B cell (primary cell): ENCODE measurements at regions not wholly inside any gene's neighbourhood (a gene's known extent, or its start where the extent isn't known, plus 50 kb on each side); places are given as distances from the start of the nearest gene placed in this dataset.

Source experiments
- ATAC-seq: fragments of 200-7000 bp; cut with Tn5 transposase; one replicate; pipeline ENCODE4 v1.10.0; 2021; ENCODE audit warnings: low read depth, mild to moderate bottlenecking, moderate number of reproducible peaks, moderate library complexity
- CTCF ChIA-PET: fragments of 350-600 bp; sonication (Branson Sonifier 250); formaldehyde crosslinking; loops from one replicate; lab custom pipeline; 2021; ENCODE audit warnings: antibody characterized with exemption, inconsistent platforms; lab: Charles Lee
- POLR2A ChIA-PET: fragments of 350-600 bp; sonication (Branson Sonifier 250); formaldehyde crosslinking; loops from one replicate; lab custom pipeline; 2021; ENCODE audit warnings: antibody characterized with exemption; lab: Charles Lee
- DNase-seq: peaks from one replicate; pipeline ENCODE4 v3.0.0; 2013
- H2AFZ ChIP-seq: 2 replicates; pipeline ENCODE4 v1.6.1; 2012; ENCODE audit warnings: mild to moderate bottlenecking, low read depth, low read length; ENCODE audit not compliant: insufficient read depth, poor library complexity, severe bottlenecking
- H3K27ac ChIP-seq, 2 donors: 1 replicate in 1 of 2; 2 replicates in 1 of 2; pipeline ENCODE4 v1.5.1; 2012 to 2013; ENCODE audit warnings: low read length in 2 of 2, mild to moderate bottlenecking in 2 of 2, moderate library complexity in 1 of 2
- H3K27me3 ChIP-seq, 4 experiments: fragments of 200-600 bp in 1 of 4; sonication (generic) in 1 of 4; replicated peaks in 1 of 4; 1 replicate in 2 of 4; 2 replicates in 2 of 4; pipeline versions ENCODE4 v1.6.1 to v1.7.0; 2013 to 2016; ENCODE audit warnings: low read length in 3 of 4, mild to moderate bottlenecking in 2 of 4, mixed read lengths in 1 of 4, moderate library complexity in 1 of 4; ENCODE audit not compliant: insufficient read depth in 4 of 4, control insufficient read depth in 3 of 4; ENCODE audit errors: control extremely low read depth in 1 of 4
- H3K36me3 ChIP-seq, 2 experiments: replicated peaks in 1 of 2; 1 replicate in 1 of 2; 2 replicates in 1 of 2; pipeline versions ENCODE4 v1.6.1 to v1.7.1; 2013; ENCODE audit warnings: low read length in 1 of 2; ENCODE audit not compliant: insufficient read depth in 2 of 2, control insufficient read depth in 1 of 2; ENCODE audit errors: control extremely low read depth in 1 of 2, extremely low read depth in 1 of 2
- H3K4me1 ChIP-seq, 2 donors: fragments of 200-600 bp in 1 of 2; sonication (generic) in 1 of 2; 1 replicate in 1 of 2; 2 replicates in 1 of 2; pipeline versions ENCODE4 v1.5.1 to v1.6.1; 2013 to 2017; ENCODE audit warnings: low read length in 2 of 2; ENCODE audit not compliant: control insufficient read depth in 2 of 2, insufficient read depth in 2 of 2
- H3K4me2 ChIP-seq: replicated peaks from 2 replicates; pipeline ENCODE3; 2012; ENCODE audit warnings: mild to moderate bottlenecking, low read depth, low read length; ENCODE audit not compliant: poor library complexity, severe bottlenecking
- H3K4me3 ChIP-seq, 5 experiments: fragments of 200-600 bp in 1 of 5; sonication (generic) in 1 of 5; 1 replicate in 3 of 5; 2 replicates in 2 of 5; pipeline versions ENCODE4 v1.5.1 to v1.7.0; 2011 to 2016; ENCODE audit warnings: low read length in 4 of 5, mild to moderate bottlenecking in 4 of 5, low read depth in 2 of 5, control low read depth in 1 of 5, moderate library complexity in 1 of 5; ENCODE audit not compliant: insufficient read depth in 1 of 5; ENCODE audit errors: control extremely low read depth in 1 of 5, extremely low read depth in 1 of 5
- H3K79me2 ChIP-seq: fragments of 200-600 bp; sonication (generic); one replicate; pipeline ENCODE4 v1.6.0; 2016; ENCODE audit warnings: low read length; ENCODE audit not compliant: control insufficient read depth, insufficient read depth
- H3K9ac ChIP-seq: fragments of 200-600 bp; sonication (generic); 2 replicates; pipeline ENCODE4 v1.6.1; 2017; ENCODE audit warnings: mild to moderate bottlenecking, low read length, moderate library complexity
- H3K9me3 ChIP-seq, 3 donors: one replicate each; pipeline versions ENCODE4 v1.6.1 to v1.7.1; 2013; ENCODE audit warnings: low read length in 2 of 3; ENCODE audit not compliant: control insufficient read depth in 2 of 3, insufficient read depth in 1 of 3; ENCODE audit errors: control extremely low read depth in 1 of 3
- H4K20me1 ChIP-seq: 2 replicates; pipeline ENCODE4 v1.6.0; 2012; ENCODE audit warnings: mild to moderate bottlenecking, low read length; ENCODE audit not compliant: insufficient read depth, control insufficient read depth, poor library complexity, severe bottlenecking
- H3K27ac Mint-ChIP-seq: one replicate; pipeline ENCODE4 v1.8.0; 2021; ENCODE audit warnings: mixed read lengths
- H3K27me3 Mint-ChIP-seq: one replicate; pipeline ENCODE4 v1.8.0; 2021; ENCODE audit warnings: mixed read lengths
- H3K4me1 Mint-ChIP-seq: one replicate; pipeline ENCODE4 v1.8.0; 2021; ENCODE audit warnings: mixed read lengths
- H3K4me3 Mint-ChIP-seq: one replicate; pipeline ENCODE4 v1.8.0; 2021; ENCODE audit warnings: mixed read lengths
- H3K9me3 Mint-ChIP-seq: one replicate; pipeline ENCODE4 v1.8.0; 2022; ENCODE audit warnings: mixed read lengths; ENCODE audit not compliant: insufficient read depth
- CTCF ChIP-seq: fragments of 200-600 bp; IDR thresholded peaks from one replicate; pipeline ENCODE4 v1.8.0; 2022; ENCODE audit warnings: antibody characterized with exemption, mild to moderate bottlenecking
- EZH2 ChIP-seq: IDR thresholded peaks from 2 replicates; pipeline ENCODE4 v1.6.1; 2012; ENCODE audit warnings: borderline replicate concordance, low read depth, mild to moderate bottlenecking, moderate library complexity, low read length; ENCODE audit not compliant: insufficient read depth, poor library complexity, severe bottlenecking
- WGBS: methylation state at CpG from one replicate; pipeline ENCODE4 v1.1.5; 2013; ENCODE audit warnings: missing lambda C conversion rate; ENCODE audit not compliant: insufficient coverage; 5-methylcytosine and 5-hydroxymethylcytosine counted together
- intact Hi-C: fragments of 100-400 bp; cut with micrococcal nuclease; formaldehyde crosslinking; loops from one replicate; pipeline ENCODE4 v1.10.0; 2022

DNA sequence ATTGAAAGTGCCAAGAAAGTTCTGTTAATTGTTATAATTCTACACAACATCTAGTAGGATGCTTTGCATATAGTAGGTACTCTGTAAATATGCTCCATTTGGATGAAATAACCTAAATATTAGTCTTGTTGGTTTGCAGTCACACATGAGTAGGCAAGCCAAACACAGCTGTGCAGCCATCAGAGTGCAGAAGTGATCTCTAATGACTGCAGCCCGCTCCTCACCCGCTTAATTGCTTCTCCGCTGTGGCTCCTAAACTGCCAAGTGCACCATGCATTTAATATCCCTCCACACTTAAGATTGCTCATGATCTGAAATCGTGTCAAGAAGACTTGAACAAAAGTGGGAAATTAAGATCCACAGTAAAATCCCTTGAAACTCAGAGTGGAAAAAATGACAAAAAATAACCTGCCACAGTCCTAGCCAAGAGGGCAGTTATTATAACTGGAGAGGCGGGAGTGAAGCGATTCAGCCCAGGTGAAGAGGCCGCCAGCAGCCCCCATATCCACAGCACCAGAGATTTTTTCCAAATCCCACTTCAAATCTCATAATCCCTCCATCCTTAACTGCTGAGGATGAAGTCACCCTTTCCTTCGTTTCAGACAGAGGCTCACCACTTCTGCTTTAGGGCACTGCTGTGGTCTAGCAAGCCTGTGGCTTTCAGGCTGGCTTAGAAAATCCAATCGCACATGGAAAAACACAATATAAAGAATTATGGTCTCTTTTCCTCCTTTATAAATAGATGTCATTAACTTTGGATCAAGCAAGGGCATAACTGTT is 69.5 kb downstream of the TMEM30B start:
- Mint-ChIP-seq H3K27ac (no peak overlapping the region), H3K4me3 (no peak overlapping the region), H3K4me1 (no peaks in the 10 kb centered on the region), H3K9me3 (no peaks in the 10 kb centered on the region), H3K27me3 (peaks cover 16% of the 10 kb centered on the region)
- 94% methylated on average over 6 of the region's 9 CpGs for WGBS
- Histone ChIP-seq H3K27me3 (no peaks in the 10 kb centered on the region), H3K9ac (no peak overlapping the region), H3K36me3 (no peaks in the 10 kb centered on the region), H4K20me1 (no peaks in the 10 kb centered on the region), H2AFZ (no peak overlapping the region), H3K27ac (no peak overlapping the region), H3K9me3 (no peaks in the 10 kb centered on the region), H3K4me2 (no peak overlapping the region), H3K4me1 (no peaks in the 10 kb centered on the region), H3K4me3 (no peak overlapping the region), H3K79me2 (no peaks in the 10 kb centered on the region)
- ChIA-PET CTCF (no interaction called here), POLR2A (no interaction called here)
- ATAC-seq (no peak), DNase-seq (no peak)
- intact Hi-C loops: no loop called here
- no peak for TF ChIP-seq EZH2
- no peak for TF ChIP-seq CTCF

- Histone ChIP-seq H3K4me3 (no peak overlapping the region), H2AFZ (no peak overlapping the region), H3K27me3 (peaks cover 0 to 6% (median 0%) of the 10 kb centered on the region in 4 experiments), H3K9ac (no peak overlapping the region), H3K4me1 (no peaks in the 10 kb centered on the region), H3K9me3 (peaks cover 0 to 1% (median 0%) of the 10 kb centered on the region in 3 donors), H3K79me2 (no peaks in the 10 kb centered on the region), H3K4me2 (no peak overlapping the region), H4K20me1 (no peaks in the 10 kb centered on the region), H3K36me3 (no peaks in the 10 kb centered on the region), H3K27ac (no peak overlapping the region)
- H3K4me3 Mint-ChIP-seq: no peak overlapping the region
- TF ChIP-seq CTCF: no peak
- no peak for TF ChIP-seq EZH2
- no peak for ATAC-seq
- no peak for DNase-seq
- H3K27ac Mint-ChIP-seq: no peak overlapping the region
- no peaks in the 10 kb centered on the region for H3K4me1 Mint-ChIP-seq
- ChIA-PET CTCF (no interaction called here), POLR2A (no interaction called here)
- WGBS: 77% methylated on average over 9 of the region's 10 CpGs
- peaks cover 27% of the 10 kb centered on the region for H3K27me3 Mint-ChIP-seq
- intact Hi-C loops: no loop called here
- H3K9me3 Mint-ChIP-seq: no peaks in the 10 kb centered on the region
These were observed 77.9 kb downstream of the TMEM30B start for GRCh38 chr14:61203081-61203753.
